K562 (cell line): ENCODE measurements at regions not wholly inside any gene's neighbourhood (a gene's known extent, or its start where the extent isn't known, plus 50 kb on each side); places are given as distances from the start of the nearest gene placed in this dataset.

Source experiments
- CTCF ChIP-seq, 3 experiments: IDR thresholded peaks in 2 of 3; conservative IDR thresholded peaks in 1 of 3; 2 replicates each; pipeline ENCODE4 v1.5.1; 2011 to 2012; ENCODE audit warnings: low read length in 3 of 3, mild to moderate bottlenecking in 3 of 3, control low read depth in 2 of 3, improper control_type of control experiment in 1 of 3, inconsistent platforms in 1 of 3, low read depth in 1 of 3, mixed read lengths in 1 of 3, moderate library complexity in 1 of 3; ENCODE audit not compliant: insufficient read depth in 2 of 3
- E4F1 ChIP-seq: fragments of 250-450 bp; sonication (Bioruptor Pico); IDR thresholded peaks from 2 replicates; pipeline ENCODE4 v1.5.0; 2021; ENCODE audit warnings: mild to moderate bottlenecking, borderline replicate concordance
- EP300 ChIP-seq: IDR thresholded peaks from 2 replicates; pipeline ENCODE4 v1.6.1; 2012; ENCODE audit warnings: low read length, improper control_type of control experiment
- KAT8 ChIP-seq: fragments of 450-650 bp; IDR thresholded peaks from 2 replicates; pipeline ENCODE4 v1.6.1; 2016; ENCODE audit warnings: low read depth, mild to moderate bottlenecking
- KLF16 ChIP-seq: IDR thresholded peaks from 2 replicates; pipeline ENCODE4 v1.6.1; 2016; ENCODE audit warnings: antibody characterized with exemption
- NBN ChIP-seq: fragments of 450-650 bp; IDR thresholded peaks from 2 replicates; pipeline ENCODE4 v1.6.1; 2016; ENCODE audit warnings: low read depth, mild to moderate bottlenecking
- POLR2A ChIP-seq: fragments of 450-650 bp; conservative IDR thresholded peaks from 2 replicates; pipeline ENCODE4 v1.6.1; 2016
- RFX1 ChIP-seq: fragments of 450-650 bp; IDR thresholded peaks from 2 replicates; pipeline ENCODE4 v1.6.1; 2016; ENCODE audit warnings: mild to moderate bottlenecking, moderate library complexity
- SMC3 ChIP-seq: conservative IDR thresholded peaks from 2 replicates; pipeline ENCODE4 v1.6.1; 2011; ENCODE audit warnings: low read depth, low read length, improper control_type of control experiment; ENCODE audit not compliant: insufficient read depth
- TAL1 ChIP-seq: fragments of 450-650 bp; IDR thresholded peaks from 2 replicates; pipeline ENCODE4 v1.6.1; 2016; ENCODE audit warnings: mild to moderate bottlenecking
- YY1 ChIP-seq, 3 experiments: IDR thresholded peaks; 2 replicates each; pipeline ENCODE4 v1.6.1; 2011; ENCODE audit warnings: low read length in 2 of 3, mild to moderate bottlenecking in 2 of 3, moderate library complexity in 2 of 3, borderline replicate concordance in 1 of 3, control low read depth in 1 of 3, low read depth in 1 of 3; ENCODE audit not compliant: insufficient read depth in 3 of 3, insufficient replicate concordance in 2 of 3, control insufficient read depth in 1 of 3, insufficient read length in 1 of 3; ENCODE audit errors: extremely low read depth in 1 of 3
- ZC3H4 ChIP-seq: sonication (generic); formaldehyde crosslinking; IDR thresholded peaks from 2 replicates; pipeline ENCODE4 v1.9.0; 2021; ENCODE audit warnings: missing genetic modification reagents, borderline replicate concordance
- ZC3H8 ChIP-seq: fragments of 450-650 bp; IDR thresholded peaks from 2 replicates; pipeline ENCODE4 v1.6.1; 2017

GRCh38 chr1:79069828-79070227, 63.3 kb upstream of the ADGRL4 start:
- TF ChIP-seq RFX1, result no peak
- TF ChIP-seq EP300, result no peak
- no peak for TF ChIP-seq NBN
- no peak for TF ChIP-seq POLR2A
- TF ChIP-seq TAL1, result no peak
- no peak for TF ChIP-seq KAT8
- no peak for TF ChIP-seq ZC3H4
- TF ChIP-seq SMC3, result no peak
- no peak for TF ChIP-seq YY1 (IDR thresholded peaks at IDR 0.05; ENCODE audit: borderline replicate concordance in 1 of 3, control insufficient read depth in 1 of 3, extremely low read depth in 1 of 3, insufficient read depth in 3 of 3, insufficient read length in 1 of 3, insufficient replicate concordance in 2 of 3, low read depth in 1 of 3, low read length in 2 of 3)
- TF ChIP-seq ZC3H8, result no peak
- no peak for TF ChIP-seq CTCF (IDR thresholded peaks at IDR 0.05 in 2 of 3, conservative IDR thresholded peaks at IDR 0.05 in 1 of 3; ENCODE audit: insufficient read depth in 2 of 3, low read depth in 1 of 3, low read length in 3 of 3)
- no peak for TF ChIP-seq E4F1 (CRISPR knock-in tag)
- no peak for TF ChIP-seq KLF16
